ENCODE measurements at regions not wholly inside any gene's neighbourhood (a gene's known extent, or its start where the extent isn't known, plus 50 kb on each side); places are given as distances from the start of the nearest gene placed in this dataset.

- Histone ChIP-seq H3K36me3 (ENCODE audit: control insufficient read depth, insufficient read depth, low read length) (no peaks in the 10 kb centered on the region), H3K27ac (ENCODE audit: extremely low read depth, low read depth, low read length) (no peak overlapping the region), H3K9me1 (ENCODE audit: control insufficient read depth, insufficient read depth, low read length) (no peaks in the 10 kb centered on the region), H4K20me1 (replicated peaks; ENCODE audit: control insufficient read depth, insufficient read depth, low read length) (no peaks in the 10 kb centered on the region), H3K9ac (ENCODE audit: insufficient read depth in 1 of 2, low read depth in 2 of 2, low read length in 2 of 2) (no peak overlapping the region), H3K4me3 (no peak overlapping the region), H3K27me3 (ENCODE audit: control insufficient read depth in 2 of 2, insufficient read depth in 2 of 2, low read length in 2 of 2) (no peaks in the 10 kb centered on the region), H3K9me3 (replicated peaks; ENCODE audit: control insufficient read depth, insufficient read depth, low read depth, low read length) (no peaks in the 10 kb centered on the region), H3K79me2 (ENCODE audit: control insufficient read depth, insufficient read depth, low read length) (no peaks in the 10 kb centered on the region), H3K4me2 (ENCODE audit: insufficient read depth, low read length) (no peak overlapping the region), H2AFZ (ENCODE audit: low read depth, low read length) (no peak overlapping the region), H3K4me1 (replicated peaks in 1 of 2; ENCODE audit: control insufficient read depth in 2 of 2, insufficient read depth in 2 of 2, low read length in 2 of 2) (no peaks in the 10 kb centered on the region)
- no peak for ATAC-seq
- no peak for DNase-seq (ENCODE audit: extremely low read depth in 1 of 4, low spot score in 3 of 4)
- TF ChIP-seq KAT8 (IDR thresholded peaks at IDR 0.05; ENCODE audit: low read depth) (no peak), MYC (IDR thresholded peaks at IDR 0.05; ENCODE audit: low read depth, low read length) (no peak), MYC (CRISPR knock-in tag; IDR thresholded peaks at IDR 0.05; ENCODE audit: borderline replicate concordance, low read depth) (no peak), ZBTB17 (CRISPR knock-in tag; IDR thresholded peaks at IDR 0.05) (no peak), PPARD (CRISPR knock-in tag; IDR thresholded peaks at IDR 0.05) (no peak), ETS1 (conservative IDR thresholded peaks at IDR 0.05; ENCODE audit: control insufficient read depth, low read depth, low read length) (no peak), SAFB (IDR thresholded peaks at IDR 0.05; ENCODE audit: borderline replicate concordance, low read depth, low read length) (no peak), ZNF311 (CRISPR knock-in tag; IDR thresholded peaks at IDR 0.05) (no peak), E2F5 (CRISPR knock-in tag; IDR thresholded peaks at IDR 0.05) (no peak), ZNF133 (CRISPR knock-in tag; IDR thresholded peaks at IDR 0.05) (no peak), TCF3 (CRISPR knock-in tag; IDR thresholded peaks at IDR 0.05) (no peak), CBFB (CRISPR knock-in tag; IDR thresholded peaks at IDR 0.05) (no peak), MYNN (IDR thresholded peaks at IDR 0.05) (no peak), MYNN (CRISPR knock-in tag; IDR thresholded peaks at IDR 0.05) (no peak), FOXJ3 (CRISPR knock-in tag; IDR thresholded peaks at IDR 0.05) (no peak), ZFX (CRISPR knock-in tag; IDR thresholded peaks at IDR 0.05) (no peak), POLR2H (tag; IDR thresholded peaks at IDR 0.05; ENCODE audit: low read depth) (no peak), HINFP (tag; conservative IDR thresholded peaks at IDR 0.05; ENCODE audit: low read depth) (no peak), STAG1 (CRISPR knock-in tag; IDR thresholded peaks at IDR 0.05; ENCODE audit: borderline replicate concordance) (no peak), ARID2 (IDR thresholded peaks at IDR 0.05) (no peak)
- WGBS (ENCODE audit: insufficient coverage, low coverage, missing lambda C conversion rate) = 0% methylated on average over 2 of the region's 2 CpGs
- intact Hi-C loops (cut with micrococcal nuclease) = no loop called here
- no peak for FAIRE-seq
- no TSS peak for BruUV-seq (replicated peaks)
- ChIA-PET POLR2A (no interaction called here), CTCF (ENCODE audit: low intra/inter-chr PET ratio) (no interaction called here)
- in situ Hi-C loops (cut with MboI) = no loop called here
These were observed 69.8 kb downstream of the GJA1 start for GRCh38 chr6:121505284-121505683.

Data from K562 (cell line).